Endothelial cell of umbilical vein (primary cell): ENCODE measurements at regions not wholly inside any gene's neighbourhood (a gene's known extent, or its start where the extent isn't known, plus 50 kb on each side); places are given as distances from the start of the nearest gene placed in this dataset.
A peak's percentile ranks its signal among the peaks of the same experiment; 100 is the strongest.

Source experiments
- BruUV-seq: library from RNA; stranded (reverse); fragments of 400-500 nt; replicated peaks from 2 replicates; lab custom pipeline; 2021; lab: Mats Ljungman, UMichigan
- CTCF ChIA-PET: fragments of 300-600, 350-600 bp; sonication (Branson Sonifier 250); formaldehyde crosslinking; loops from one replicate; lab custom pipeline; 2021; ENCODE audit warnings: antibody characterized with exemption, inconsistent platforms; lab: Charles Lee
- POLR2A ChIA-PET: fragments of 300-600, 350-600 bp; sonication (Branson Sonifier 250); formaldehyde crosslinking; loops from one replicate; lab custom pipeline; 2021; ENCODE audit warnings: antibody characterized with exemption, inconsistent platforms; lab: Charles Lee
- DNase-seq: peaks from one replicate; pipeline ENCODE4 v3.0.0-alpha.2; 2011; ENCODE audit warnings: low read depth, low spot score
- FAIRE-seq: peaks from 2 replicates; lab custom pipeline; 2011; peaks lifted over from hg19 to GRCh38; lab: Jason Lieb, UNC
- H2AFZ ChIP-seq: 2 replicates; pipeline ENCODE4 v1.6.0; 2012; ENCODE audit warnings: low read depth, low read length, control low read depth, inconsistent platforms
- H3K27ac ChIP-seq: 2 replicates; pipeline ENCODE4 v1.5.1; 2011; ENCODE audit warnings: low read depth, mild to moderate bottlenecking, control low read depth, low read length, moderate library complexity; ENCODE audit not compliant: insufficient read depth
- H3K27me3 ChIP-seq, 2 experiments: 2 replicates each; pipeline versions ENCODE4 v1.6.0 to v1.6.1; 2011; ENCODE audit warnings: low read length in 2 of 2, mixed read lengths in 1 of 2; ENCODE audit not compliant: control insufficient read depth in 2 of 2, insufficient read depth in 2 of 2
- H3K36me3 ChIP-seq, 2 experiments: 2 replicates in 1 of 2; 3 replicates in 1 of 2; pipeline ENCODE4 v1.5.1; 2011; ENCODE audit warnings: low read length in 2 of 2, mild to moderate bottlenecking in 1 of 2, moderate library complexity in 1 of 2; ENCODE audit not compliant: control insufficient read depth in 2 of 2, insufficient read depth in 2 of 2; ENCODE audit errors: extremely low read depth in 1 of 2
- H3K4me1 ChIP-seq: 3 replicates; pipeline ENCODE4 v1.5.1; 2011; ENCODE audit warnings: mild to moderate bottlenecking, low read length; ENCODE audit not compliant: control insufficient read depth, insufficient read depth; ENCODE audit errors: extremely low read depth
- H3K4me2 ChIP-seq: 2 replicates; pipeline ENCODE4 v1.6.1; 2011; ENCODE audit warnings: low read length, control low read depth, mixed read lengths; ENCODE audit not compliant: insufficient read depth
- H3K4me3 ChIP-seq, 3 experiments: fragments of 200-600 bp in 1 of 3; sonication (generic), shearing (Covaris generic) in 1 of 3; replicated peaks in 1 of 3; 2 replicates each; pipeline ENCODE4 v1.5.1; 2011 to 2016; ENCODE audit warnings: control low read depth in 3 of 3, low read length in 3 of 3, mild to moderate bottlenecking in 2 of 3, inconsistent platforms in 1 of 3, low read depth in 1 of 3, moderate library complexity in 1 of 3; ENCODE audit not compliant: insufficient read depth in 1 of 3
- H3K79me2 ChIP-seq: 2 replicates; pipeline ENCODE4 v1.6.0; 2012; ENCODE audit warnings: low read length, inconsistent platforms; ENCODE audit not compliant: control insufficient read depth, insufficient read depth
- H3K9ac ChIP-seq: replicated peaks from 2 replicates; pipeline ENCODE3; 2011; ENCODE audit warnings: low read length, control low read depth; ENCODE audit not compliant: insufficient read depth; ENCODE audit errors: extremely low read depth
- H3K9me1 ChIP-seq: replicated peaks from 3 replicates; pipeline ENCODE4 v1.6.0; 2011; ENCODE audit warnings: mild to moderate bottlenecking, low read length; ENCODE audit not compliant: control insufficient read depth, insufficient read depth; ENCODE audit errors: extremely low read depth
- H3K9me3 ChIP-seq: replicated peaks from 2 replicates; pipeline ENCODE4 v1.5.1; 2012; ENCODE audit warnings: low read length, inconsistent platforms; ENCODE audit not compliant: control insufficient read depth, insufficient read depth
- H4K20me1 ChIP-seq: replicated peaks from 2 replicates; pipeline ENCODE3; 2011; ENCODE audit warnings: mild to moderate bottlenecking, low read length; ENCODE audit not compliant: control insufficient read depth, insufficient read depth; ENCODE audit errors: extremely low read depth
- EZH2 ChIP-seq: IDR thresholded peaks from 2 replicates; pipeline ENCODE4 v1.6.1; 2012; ENCODE audit warnings: borderline replicate concordance, low read depth, mild to moderate bottlenecking, moderate library complexity, low read length, inconsistent platforms; ENCODE audit not compliant: severe bottlenecking
- dilution Hi-C: fragments of 300-500 bp; cut with MboI; formaldehyde crosslinking; loops from one replicate; pipeline ENCODE4 v1.15.0; 2019; ENCODE audit warnings: low sequenced_read_pairs; ENCODE audit not compliant: extremely low pct_ligation_motif_present
- intact Hi-C: fragments of 100-400 bp; cut with micrococcal nuclease; formaldehyde crosslinking; loops from one replicate; pipeline ENCODE4 v1.10.0; 2022
- TF ChIP-seq, protein P1 (sequence below), 2 donors: IDR thresholded peaks; 1 replicate in 1 of 2; 2 replicates in 1 of 2; pipeline ENCODE4 v1.5.1; 2011; ENCODE audit warnings: low read length in 2 of 2, mild to moderate bottlenecking in 2 of 2, moderate library complexity in 2 of 2, control low read depth in 1 of 2, inconsistent platforms in 1 of 2, low read depth in 1 of 2; ENCODE audit not compliant: insufficient read depth in 1 of 2; ENCODE audit errors: extremely low read depth in 1 of 2
- TF ChIP-seq, protein P2 (sequence below): IDR thresholded peaks from 2 replicates; pipeline ENCODE4 v1.6.1; 2011; ENCODE audit not compliant: insufficient read depth, insufficient read length

DNA sequence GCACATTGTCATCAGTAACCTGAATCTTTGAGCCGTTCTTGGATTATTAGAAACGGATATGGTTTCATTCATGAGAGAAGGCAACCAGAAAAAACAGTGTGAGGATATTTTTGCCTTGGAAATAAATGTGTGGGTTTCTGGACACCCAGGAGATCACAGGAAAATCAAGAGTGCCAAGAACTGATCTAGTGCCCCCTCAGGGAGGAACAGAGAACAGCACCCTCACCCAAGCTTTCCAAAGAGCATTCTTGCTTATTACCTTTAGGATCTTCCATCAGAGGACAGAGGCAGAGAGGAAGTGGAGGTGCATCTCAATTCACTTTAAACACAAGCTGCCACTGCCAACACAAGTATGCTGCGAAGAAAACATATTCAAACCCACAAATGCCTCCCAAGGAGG is 851.5 kb upstream of the COBL start:
- no TSS peak for BruUV-seq
- Histone ChIP-seq H2AFZ (no peak overlapping the region), H3K36me3 (no peaks in the 10 kb centered on the region), H3K9me3 (no peaks in the 10 kb centered on the region), H3K4me2 (no peak overlapping the region), H3K9ac (no peak overlapping the region), H3K27me3 (no peaks in the 10 kb centered on the region), H3K9me1 (no peaks in the 10 kb centered on the region), H4K20me1 (no peaks in the 10 kb centered on the region), H3K4me3 (no peak overlapping the region), H3K79me2 (no peaks in the 10 kb centered on the region), H3K4me1 (no peaks in the 10 kb centered on the region), H3K27ac (no peak overlapping the region)
- ChIA-PET POLR2A (no interaction called here), CTCF (no interaction called here)
- intact Hi-C loops (no loop called here), dilution Hi-C loops (no loop called here)
- TF ChIP-seq, protein P1, sequence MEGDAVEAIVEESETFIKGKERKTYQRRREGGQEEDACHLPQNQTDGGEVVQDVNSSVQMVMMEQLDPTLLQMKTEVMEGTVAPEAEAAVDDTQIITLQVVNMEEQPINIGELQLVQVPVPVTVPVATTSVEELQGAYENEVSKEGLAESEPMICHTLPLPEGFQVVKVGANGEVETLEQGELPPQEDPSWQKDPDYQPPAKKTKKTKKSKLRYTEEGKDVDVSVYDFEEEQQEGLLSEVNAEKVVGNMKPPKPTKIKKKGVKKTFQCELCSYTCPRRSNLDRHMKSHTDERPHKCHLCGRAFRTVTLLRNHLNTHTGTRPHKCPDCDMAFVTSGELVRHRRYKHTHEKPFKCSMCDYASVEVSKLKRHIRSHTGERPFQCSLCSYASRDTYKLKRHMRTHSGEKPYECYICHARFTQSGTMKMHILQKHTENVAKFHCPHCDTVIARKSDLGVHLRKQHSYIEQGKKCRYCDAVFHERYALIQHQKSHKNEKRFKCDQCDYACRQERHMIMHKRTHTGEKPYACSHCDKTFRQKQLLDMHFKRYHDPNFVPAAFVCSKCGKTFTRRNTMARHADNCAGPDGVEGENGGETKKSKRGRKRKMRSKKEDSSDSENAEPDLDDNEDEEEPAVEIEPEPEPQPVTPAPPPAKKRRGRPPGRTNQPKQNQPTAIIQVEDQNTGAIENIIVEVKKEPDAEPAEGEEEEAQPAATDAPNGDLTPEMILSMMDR (IDR thresholded peaks at IDR 0.05; ENCODE audit: extremely low read depth in 1 of 2, insufficient read depth in 1 of 2, low read depth in 1 of 2, low read length in 2 of 2) = peak; percentile 15 to 33
- no peak for TF ChIP-seq EZH2
- FAIRE-seq (no peak), DNase-seq (no peak)

DNA sequence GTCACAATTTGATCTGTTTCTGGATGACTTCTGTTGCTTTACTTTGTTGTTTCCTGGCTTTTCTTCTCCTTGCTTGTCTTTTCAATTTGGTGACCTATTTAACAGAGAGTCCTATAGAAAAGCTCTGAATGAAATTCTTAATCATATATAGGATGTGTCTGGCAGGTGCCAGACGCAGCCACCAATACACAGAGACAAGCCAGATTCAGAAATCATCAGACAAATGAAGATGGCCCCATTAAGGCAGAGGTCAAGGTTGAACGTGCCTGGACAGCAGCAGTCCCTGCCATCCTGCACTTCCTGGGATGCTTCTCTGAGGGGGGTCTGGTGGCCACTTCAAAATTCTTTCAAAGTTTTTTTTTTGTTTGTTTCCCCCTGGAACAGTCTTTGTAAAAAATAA is 846.7 kb upstream of the COBL start:
- TF ChIP-seq, protein P2, sequence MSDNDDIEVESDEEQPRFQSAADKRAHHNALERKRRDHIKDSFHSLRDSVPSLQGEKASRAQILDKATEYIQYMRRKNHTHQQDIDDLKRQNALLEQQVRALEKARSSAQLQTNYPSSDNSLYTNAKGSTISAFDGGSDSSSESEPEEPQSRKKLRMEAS = no peak
- TF ChIP-seq, protein P1 (IDR thresholded peaks at IDR 0.05; ENCODE audit: extremely low read depth in 1 of 2, insufficient read depth in 1 of 2, low read depth in 1 of 2, low read length in 2 of 2) = no peak
- ChIA-PET POLR2A (no interaction called here), CTCF (no interaction called here)
- H3K4me1 ChIP-seq = no peaks in the 10 kb centered on the region
- H3K9ac ChIP-seq = no peak overlapping the region
- intact Hi-C loops (no loop called here), dilution Hi-C loops (no loop called here)
- no peaks in the 10 kb centered on the region for H3K9me1 ChIP-seq
- no peaks in the 10 kb centered on the region for H3K9me3 ChIP-seq
- H3K36me3 ChIP-seq = no peaks in the 10 kb centered on the region
- H3K4me3 ChIP-seq = no peak overlapping the region
- no peaks in the 10 kb centered on the region for H3K79me2 ChIP-seq
- DNase-seq (no peak), FAIRE-seq (no peak)
- H3K27ac ChIP-seq = no peak overlapping the region
- H3K4me2 ChIP-seq = no peak overlapping the region
- H4K20me1 ChIP-seq = no peaks in the 10 kb centered on the region
- H2AFZ ChIP-seq = no peak overlapping the region
- no peaks in the 10 kb centered on the region for H3K27me3 ChIP-seq
- no TSS peak for BruUV-seq
